ENCODE measurements at regions not wholly inside any gene's neighbourhood (a gene's known extent, or its start where the extent isn't known, plus 50 kb on each side); places are given as distances from the start of the nearest gene placed in this dataset.

DNA sequence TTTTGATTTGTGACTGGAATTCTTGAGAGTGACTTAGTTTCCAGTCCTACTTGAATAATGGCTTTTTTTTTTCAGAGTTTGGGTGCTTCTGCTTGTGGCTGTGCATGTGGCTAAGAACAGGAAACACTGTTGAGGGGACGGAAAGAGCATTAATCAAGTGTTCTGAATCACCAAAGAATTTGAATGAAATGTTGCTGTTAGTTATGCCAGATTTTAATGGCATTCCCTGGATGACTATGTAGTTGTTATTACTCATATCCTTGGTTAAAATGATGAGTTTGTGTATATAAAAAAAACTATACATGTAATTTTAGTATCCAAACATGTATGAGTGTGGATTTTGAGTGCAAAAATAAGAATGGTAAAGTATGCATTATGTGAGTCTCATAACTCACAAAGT, 347.9 kb downstream of the BCAT1 start:
- TF ChIP-seq, protein P1, sequence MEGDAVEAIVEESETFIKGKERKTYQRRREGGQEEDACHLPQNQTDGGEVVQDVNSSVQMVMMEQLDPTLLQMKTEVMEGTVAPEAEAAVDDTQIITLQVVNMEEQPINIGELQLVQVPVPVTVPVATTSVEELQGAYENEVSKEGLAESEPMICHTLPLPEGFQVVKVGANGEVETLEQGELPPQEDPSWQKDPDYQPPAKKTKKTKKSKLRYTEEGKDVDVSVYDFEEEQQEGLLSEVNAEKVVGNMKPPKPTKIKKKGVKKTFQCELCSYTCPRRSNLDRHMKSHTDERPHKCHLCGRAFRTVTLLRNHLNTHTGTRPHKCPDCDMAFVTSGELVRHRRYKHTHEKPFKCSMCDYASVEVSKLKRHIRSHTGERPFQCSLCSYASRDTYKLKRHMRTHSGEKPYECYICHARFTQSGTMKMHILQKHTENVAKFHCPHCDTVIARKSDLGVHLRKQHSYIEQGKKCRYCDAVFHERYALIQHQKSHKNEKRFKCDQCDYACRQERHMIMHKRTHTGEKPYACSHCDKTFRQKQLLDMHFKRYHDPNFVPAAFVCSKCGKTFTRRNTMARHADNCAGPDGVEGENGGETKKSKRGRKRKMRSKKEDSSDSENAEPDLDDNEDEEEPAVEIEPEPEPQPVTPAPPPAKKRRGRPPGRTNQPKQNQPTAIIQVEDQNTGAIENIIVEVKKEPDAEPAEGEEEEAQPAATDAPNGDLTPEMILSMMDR (IDR thresholded peaks at IDR 0.05; ENCODE audit: low read depth, low read length): no peak
- TF ChIP-seq EZH2phosphoT487 (IDR thresholded peaks at IDR 0.05; ENCODE audit: low read depth): no peak

Measured in OCI-LY3 (cell line).